ENCODE measurements at regions not wholly inside any gene's neighbourhood (a gene's known extent, or its start where the extent isn't known, plus 50 kb on each side); places are given as distances from the start of the nearest gene placed in this dataset.

- no peak for TF ChIP-seq CTCF (IDR thresholded peaks at IDR 0.05; ENCODE audit: low read depth, low read length)
- no peak for TF ChIP-seq EZH2phosphoT487 (IDR thresholded peaks at IDR 0.05; ENCODE audit: low read depth)
These were observed 62.8 kb upstream of the KCNQ5 start for GRCh38 chr6:72559067-72559466.
